GM10266 (cell line): ENCODE measurements at regions not wholly inside any gene's neighbourhood (a gene's known extent, or its start where the extent isn't known, plus 50 kb on each side); places are given as distances from the start of the nearest gene placed in this dataset.

Experiments
- DNase-seq: peaks from one replicate; pipeline ENCODE4 v3.0.0; 2012; ENCODE audit errors: extremely low spot score
- CTCF ChIP-seq: IDR thresholded peaks from 2 replicates; pipeline ENCODE4 v1.5.1; 2012; ENCODE audit warnings: mild to moderate bottlenecking, low read depth; ENCODE audit not compliant: control insufficient read depth, insufficient read depth; ENCODE audit errors: missing control alignments

- no peak for DNase-seq
- no peak for TF ChIP-seq CTCF
Observed at GRCh38 chr3:161796312-161796711, 299.7 kb downstream of the OTOL1 start.

- DNase-seq: no peak
- TF ChIP-seq CTCF: no peak
Observed at GRCh38 chr3:161796780-161797179, 300.2 kb downstream of the OTOL1 start.

GRCh38 chr3:161798016-161798415 is 301.4 kb downstream of the OTOL1 start:
- no peak for TF ChIP-seq CTCF

GRCh38 chr3:161800985-161801559 is 304.5 kb downstream of the OTOL1 start:
- no peak for TF ChIP-seq CTCF
- DNase-seq: no peak

More at GRCh38 chr3:161798016-161798415, 301.4 kb downstream of the OTOL1 start:
- DNase-seq: no peak

- no peak for DNase-seq
- TF ChIP-seq CTCF: no peak
Observed at GRCh38 chr3:161818106-161818505, 321.5 kb downstream of the OTOL1 start.

- no peak for DNase-seq
- TF ChIP-seq CTCF: no peak
Observed at GRCh38 chr3:161821591-161821990, 325.0 kb downstream of the OTOL1 start.

- no peak for TF ChIP-seq CTCF
- DNase-seq: no peak
Observed at GRCh38 chr3:161822291-161822690, 325.7 kb downstream of the OTOL1 start.
